HEK293 (cell line): ENCODE measurements at regions not wholly inside any gene's neighbourhood (a gene's known extent, or its start where the extent isn't known, plus 50 kb on each side); places are given as distances from the start of the nearest gene placed in this dataset.

Source experiments
- GLIS2 ChIP-seq: fragments of 450-650 bp; formaldehyde crosslinking; IDR thresholded peaks from 2 replicates; pipeline ENCODE4 v1.5.1; 2016; ENCODE audit warnings: missing biosample characterization, missing genetic modification characterization
- PRDM1 ChIP-seq: fragments of 450-650 bp; formaldehyde crosslinking; IDR thresholded peaks from 2 replicates; pipeline ENCODE4; 2016; ENCODE audit warnings: missing biosample characterization, missing genetic modification characterization
- RBAK ChIP-seq: fragments of 450-650 bp; formaldehyde crosslinking; IDR thresholded peaks from 2 replicates; pipeline ENCODE4 v1.5.1; 2016; ENCODE audit warnings: missing biosample characterization, missing genetic modification characterization
- TF ChIP-seq, protein P1 (sequence below): fragments of 450-650 bp; formaldehyde crosslinking; IDR thresholded peaks from 2 replicates; pipeline ENCODE4 v1.5.1; 2016; ENCODE audit warnings: missing biosample characterization, missing genetic modification characterization
- TF ChIP-seq, protein P2 (sequence below): fragments of 450-650 bp; formaldehyde crosslinking; IDR thresholded peaks from 2 replicates; pipeline ENCODE4 v1.5.1; 2016; ENCODE audit warnings: missing biosample characterization, missing genetic modification characterization
- TF ChIP-seq, protein P3 (sequence below): fragments of 450-650 bp; formaldehyde crosslinking; IDR thresholded peaks from 2 replicates; pipeline ENCODE4 v1.5.1; 2016; ENCODE audit warnings: missing biosample characterization, missing genetic modification characterization

DNA sequence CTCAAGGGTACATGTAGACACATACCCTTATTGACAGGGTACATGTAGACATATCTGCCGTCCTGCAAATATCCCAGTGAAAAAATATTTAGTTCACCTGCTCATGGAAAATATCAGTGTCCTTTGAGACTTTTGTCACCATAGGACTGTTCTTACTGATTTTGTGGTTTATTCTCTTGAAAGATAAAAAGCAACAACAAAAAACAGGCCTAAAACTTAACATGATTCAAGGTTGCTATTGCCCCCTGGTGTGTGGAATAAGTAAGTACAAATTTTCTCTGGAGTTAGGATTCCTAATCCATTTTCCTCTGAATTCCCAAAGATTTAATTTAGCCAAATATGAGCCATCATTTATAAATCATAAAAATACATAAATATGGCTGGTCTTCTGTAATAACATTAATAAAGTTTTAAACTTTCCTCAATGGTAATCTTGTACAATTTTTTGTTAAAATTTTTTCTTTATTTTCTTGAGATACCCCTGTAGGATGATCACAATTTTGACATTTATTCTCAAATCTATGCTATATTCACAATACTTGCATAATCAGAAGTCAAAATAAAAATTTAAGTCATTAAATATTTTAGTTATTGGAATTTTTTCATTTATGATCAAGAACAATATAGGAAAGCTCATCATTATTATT is 741.4 kb upstream of the POT1 start:
- TF ChIP-seq, protein P1, sequence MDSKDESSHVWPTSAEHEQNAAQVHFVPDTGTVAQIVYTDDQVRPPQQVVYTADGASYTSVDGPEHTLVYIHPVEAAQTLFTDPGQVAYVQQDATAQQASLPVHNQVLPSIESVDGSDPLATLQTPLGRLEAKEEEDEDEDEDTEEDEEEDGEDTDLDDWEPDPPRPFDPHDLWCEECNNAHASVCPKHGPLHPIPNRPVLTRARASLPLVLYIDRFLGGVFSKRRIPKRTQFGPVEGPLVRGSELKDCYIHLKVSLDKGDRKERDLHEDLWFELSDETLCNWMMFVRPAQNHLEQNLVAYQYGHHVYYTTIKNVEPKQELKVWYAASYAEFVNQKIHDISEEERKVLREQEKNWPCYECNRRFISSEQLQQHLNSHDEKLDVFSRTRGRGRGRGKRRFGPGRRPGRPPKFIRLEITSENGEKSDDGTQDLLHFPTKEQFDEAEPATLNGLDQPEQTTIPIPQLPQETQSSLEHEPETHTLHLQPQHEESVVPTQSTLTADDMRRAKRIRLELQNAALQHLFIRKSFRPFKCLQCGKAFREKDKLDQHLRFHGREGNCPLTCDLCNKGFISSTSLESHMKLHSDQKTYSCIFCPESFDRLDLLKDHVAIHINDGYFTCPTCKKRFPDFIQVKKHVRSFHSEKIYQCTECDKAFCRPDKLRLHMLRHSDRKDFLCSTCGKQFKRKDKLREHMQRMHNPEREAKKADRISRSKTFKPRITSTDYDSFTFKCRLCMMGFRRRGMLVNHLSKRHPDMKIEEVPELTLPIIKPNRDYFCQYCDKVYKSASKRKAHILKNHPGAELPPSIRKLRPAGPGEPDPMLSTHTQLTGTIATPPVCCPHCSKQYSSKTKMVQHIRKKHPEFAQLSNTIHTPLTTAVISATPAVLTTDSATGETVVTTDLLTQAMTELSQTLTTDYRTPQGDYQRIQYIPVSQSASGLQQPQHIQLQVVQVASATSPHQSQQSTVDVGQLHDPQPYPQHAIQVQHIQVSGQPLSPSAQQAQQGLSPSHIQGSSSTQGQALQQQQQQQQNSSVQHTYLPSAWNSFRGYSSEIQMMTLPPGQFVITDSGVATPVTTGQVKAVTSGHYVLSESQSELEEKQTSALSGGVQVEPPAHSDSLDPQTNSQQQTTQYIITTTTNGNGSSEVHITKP: no peak
- TF ChIP-seq PRDM1 (tag by site-specific recombination) (no peak), GLIS2 (tag by site-specific recombination) (no peak), RBAK (tag by site-specific recombination) (no peak)
- TF ChIP-seq, protein P2, sequence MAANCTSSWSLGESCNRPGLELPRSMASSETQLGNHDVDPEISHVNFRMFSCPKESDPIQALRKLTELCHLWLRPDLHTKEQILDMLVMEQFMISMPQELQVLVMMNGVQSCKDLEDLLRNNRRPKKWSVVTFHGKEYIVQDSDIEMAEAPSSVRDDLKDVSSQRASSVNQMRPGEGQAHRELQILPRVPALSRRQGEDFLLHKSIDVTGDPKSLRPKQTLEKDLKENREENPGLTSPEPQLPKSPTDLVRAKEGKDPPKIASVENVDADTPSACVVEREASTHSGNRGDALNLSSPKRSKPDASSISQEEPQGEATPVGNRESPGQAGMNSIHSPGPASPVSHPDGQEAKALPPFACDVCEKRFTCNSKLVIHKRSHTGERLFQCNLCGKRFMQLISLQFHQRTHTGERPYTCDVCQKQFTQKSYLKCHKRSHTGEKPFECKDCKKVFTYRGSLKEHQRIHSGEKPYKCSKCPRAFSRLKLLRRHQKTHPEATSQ (tag by site-specific recombination): no peak
- TF ChIP-seq, protein P3, sequence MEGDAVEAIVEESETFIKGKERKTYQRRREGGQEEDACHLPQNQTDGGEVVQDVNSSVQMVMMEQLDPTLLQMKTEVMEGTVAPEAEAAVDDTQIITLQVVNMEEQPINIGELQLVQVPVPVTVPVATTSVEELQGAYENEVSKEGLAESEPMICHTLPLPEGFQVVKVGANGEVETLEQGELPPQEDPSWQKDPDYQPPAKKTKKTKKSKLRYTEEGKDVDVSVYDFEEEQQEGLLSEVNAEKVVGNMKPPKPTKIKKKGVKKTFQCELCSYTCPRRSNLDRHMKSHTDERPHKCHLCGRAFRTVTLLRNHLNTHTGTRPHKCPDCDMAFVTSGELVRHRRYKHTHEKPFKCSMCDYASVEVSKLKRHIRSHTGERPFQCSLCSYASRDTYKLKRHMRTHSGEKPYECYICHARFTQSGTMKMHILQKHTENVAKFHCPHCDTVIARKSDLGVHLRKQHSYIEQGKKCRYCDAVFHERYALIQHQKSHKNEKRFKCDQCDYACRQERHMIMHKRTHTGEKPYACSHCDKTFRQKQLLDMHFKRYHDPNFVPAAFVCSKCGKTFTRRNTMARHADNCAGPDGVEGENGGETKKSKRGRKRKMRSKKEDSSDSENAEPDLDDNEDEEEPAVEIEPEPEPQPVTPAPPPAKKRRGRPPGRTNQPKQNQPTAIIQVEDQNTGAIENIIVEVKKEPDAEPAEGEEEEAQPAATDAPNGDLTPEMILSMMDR (tag by site-specific recombination): no peak
